Stimulated activated naive CD8-positive, alpha-beta T cell treated with anti-CD3 and anti-CD28 coated beads, Interleukin-15, amount 100 ng/mL, for 72 hours (primary cell): ENCODE measurements at regions not wholly inside any gene's neighbourhood (a gene's known extent, or its start where the extent isn't known, plus 50 kb on each side); places are given as distances from the start of the nearest gene placed in this dataset.

Experiments
- ATAC-seq: fragments of 150-1000 bp; cut with Tn5 transposase; 2 replicates; pipeline ENCODE4 v1.10.0; 2021; ENCODE audit warnings: mild to moderate bottlenecking, moderate library complexity
- DNase-seq, 2 donors: peaks; one replicate each; pipeline ENCODE4 v3.0.0; 2021 to 2022
- H3K27ac Mint-ChIP-seq, 2 donors: one replicate each; pipeline ENCODE4 v1.8.0; 2022; ENCODE audit warnings: mild to moderate bottlenecking in 2 of 2, mixed read lengths in 2 of 2, moderate library complexity in 2 of 2
- H3K27me3 Mint-ChIP-seq: one replicate; pipeline ENCODE4 v1.8.0; 2022; ENCODE audit warnings: mixed read lengths
- H3K4me1 Mint-ChIP-seq: one replicate; pipeline ENCODE4 v1.8.0; 2022; ENCODE audit warnings: mild to moderate bottlenecking, mixed read lengths
- H3K4me3 Mint-ChIP-seq, 2 donors: one replicate each; pipeline ENCODE4 v1.8.0; 2022; ENCODE audit warnings: mild to moderate bottlenecking in 2 of 2, mixed read lengths in 2 of 2, moderate library complexity in 1 of 2
- H3K9me3 Mint-ChIP-seq, 2 donors: one replicate each; pipeline ENCODE4 v1.8.0; 2022; ENCODE audit warnings: mixed read lengths in 2 of 2

DNA sequence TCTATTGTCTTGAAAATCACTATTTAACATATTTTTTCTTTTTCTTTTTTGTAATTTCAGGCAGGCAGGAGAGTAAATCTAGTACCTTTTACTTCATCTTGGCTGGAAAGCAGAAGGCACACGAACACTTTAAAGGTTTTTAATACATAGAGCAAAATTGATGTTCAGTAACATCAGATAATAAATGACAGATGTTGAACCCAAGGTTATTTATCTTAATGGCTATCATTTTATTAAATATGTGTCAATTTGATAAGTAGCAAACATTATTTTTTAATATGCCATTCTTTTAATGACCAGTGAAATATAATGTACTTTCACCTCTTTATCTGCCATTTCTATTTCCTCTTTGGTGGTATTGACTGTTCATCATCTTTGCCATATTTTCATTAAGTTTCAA, 381.2 kb downstream of the ARHGEF28 start:
- Mint-ChIP-seq H3K9me3 (no peaks in the 10 kb centered on the region), H3K4me3 (no peak overlapping the region), H3K27ac (no peak overlapping the region), H3K27me3 (peaks cover 52% of the 10 kb centered on the region), H3K4me1 (no peaks in the 10 kb centered on the region)
- no peak for DNase-seq
- ATAC-seq, result no peak

DNA sequence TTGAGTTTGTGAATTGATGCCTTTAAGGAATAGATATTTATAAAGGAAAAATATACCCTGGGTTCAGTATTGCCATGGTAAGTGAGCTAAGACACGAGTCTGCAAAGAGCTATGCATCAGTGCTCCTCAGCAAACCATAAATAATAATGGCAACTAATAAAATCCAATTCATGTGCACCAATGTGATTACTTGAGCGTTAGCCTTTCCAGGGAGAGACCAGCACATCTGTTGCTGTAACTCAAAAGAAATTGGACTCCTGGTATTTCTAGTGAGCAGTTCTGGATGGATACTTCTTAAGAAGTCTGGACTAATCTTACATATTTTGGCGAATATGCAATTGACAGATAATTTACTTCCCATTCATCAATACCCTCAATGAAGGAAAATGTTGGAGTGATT, 373.3 kb downstream of the ARHGEF28 start:
- DNase-seq, result no peak
- no peak for ATAC-seq
- Mint-ChIP-seq H3K9me3 (no peaks in the 10 kb centered on the region), H3K27me3 (peaks cover 21% of the 10 kb centered on the region), H3K4me1 (no peaks in the 10 kb centered on the region), H3K27ac (no peak overlapping the region), H3K4me3 (no peak overlapping the region)

DNA sequence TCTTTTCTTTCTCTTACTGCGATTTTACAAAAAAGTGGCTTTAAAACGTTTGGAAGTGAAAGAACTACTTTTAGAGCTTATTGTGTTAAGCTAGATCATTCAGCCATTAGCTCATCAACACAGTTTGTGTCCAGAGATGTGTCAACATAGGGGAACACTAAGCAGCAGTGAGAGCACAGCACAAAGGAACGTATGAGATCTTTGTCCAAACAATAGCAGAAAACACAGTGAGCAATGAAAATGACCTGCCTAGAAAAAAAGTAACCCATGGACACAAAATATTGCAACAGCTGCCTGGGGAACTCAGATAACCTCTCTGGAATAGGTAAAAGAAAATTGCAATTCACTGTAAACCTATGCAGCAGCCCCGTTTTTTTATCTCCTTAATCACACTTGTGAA, 372.5 kb downstream of the ARHGEF28 start:
- no peak for DNase-seq
- ATAC-seq, result no peak
- H3K27ac Mint-ChIP-seq, result no peak overlapping the region

DNA sequence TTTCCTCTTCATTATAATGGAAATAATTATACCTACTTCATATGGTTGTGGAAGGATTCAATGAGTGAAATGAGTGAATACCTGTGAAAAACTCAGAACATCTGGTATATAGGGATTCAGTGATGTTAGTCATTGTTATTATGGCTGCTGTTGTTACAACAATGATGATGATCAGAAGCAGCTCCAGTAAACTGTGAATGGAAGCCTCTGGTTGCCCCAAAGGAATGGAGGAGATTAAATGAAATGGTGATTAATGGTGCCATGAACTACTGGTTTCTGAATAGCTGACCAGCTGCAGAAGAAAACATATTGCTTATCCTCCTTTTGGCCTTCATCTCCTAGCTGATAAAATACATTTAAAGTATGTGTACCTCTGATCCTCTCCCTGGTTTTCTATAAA, 372.0 kb downstream of the ARHGEF28 start:
- no peak for DNase-seq
- no peak for ATAC-seq
- H3K27ac Mint-ChIP-seq, result no peak overlapping the region
- H3K4me1 Mint-ChIP-seq, result no peaks in the 10 kb centered on the region
- H3K9me3 Mint-ChIP-seq, result peaks cover 0 to 9% of the 10 kb centered on the region in 2 donors
- H3K27me3 Mint-ChIP-seq, result peaks cover 27% of the 10 kb centered on the region
- no peak overlapping the region for H3K4me3 Mint-ChIP-seq

More for the DNA sequence above, 372.5 kb downstream of the ARHGEF28 start:
- Mint-ChIP-seq H3K4me3 (no peak overlapping the region), H3K27me3 (peaks cover 23% of the 10 kb centered on the region), H3K9me3 (peaks cover 0 to 6% of the 10 kb centered on the region in 2 donors), H3K4me1 (no peaks in the 10 kb centered on the region)

DNA sequence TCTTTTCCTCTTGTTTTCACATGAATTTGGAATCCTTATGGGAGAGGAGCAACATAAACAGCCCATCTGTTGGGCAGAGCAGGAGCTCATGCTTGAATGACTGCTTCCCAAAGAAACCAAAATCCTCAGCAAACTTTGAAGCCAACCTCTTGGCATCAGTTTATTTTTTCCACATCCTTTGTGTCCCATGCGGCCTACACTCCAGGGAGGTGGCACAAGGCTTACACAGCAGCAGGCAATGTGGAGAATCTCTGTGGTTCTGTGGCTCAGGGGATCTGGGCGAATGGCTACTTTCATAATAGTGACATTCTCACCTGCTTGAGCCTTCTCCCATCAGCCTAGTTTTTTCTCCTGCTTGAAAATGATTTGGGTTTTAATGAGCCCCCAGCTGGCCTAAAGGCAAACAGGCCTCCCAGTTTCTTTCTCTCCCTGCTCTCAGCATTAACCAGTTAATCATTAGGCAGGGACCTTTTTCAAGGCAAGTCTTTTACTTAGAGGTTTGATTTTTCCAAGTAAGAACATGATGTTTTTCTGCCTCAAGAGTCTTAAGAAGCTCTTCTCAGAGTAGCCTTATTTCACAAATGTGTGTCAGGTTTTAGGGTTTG, 370.3 kb downstream of the ARHGEF28 start:
- DNase-seq, result no peak
- Mint-ChIP-seq H3K4me3 (no peak overlapping the region), H3K27me3 (peaks cover 40% of the 10 kb centered on the region), H3K9me3 (peaks cover 0 to 19% of the 10 kb centered on the region in 2 donors), H3K27ac (no peak overlapping the region), H3K4me1 (no peaks in the 10 kb centered on the region)
- no peak for ATAC-seq

DNA sequence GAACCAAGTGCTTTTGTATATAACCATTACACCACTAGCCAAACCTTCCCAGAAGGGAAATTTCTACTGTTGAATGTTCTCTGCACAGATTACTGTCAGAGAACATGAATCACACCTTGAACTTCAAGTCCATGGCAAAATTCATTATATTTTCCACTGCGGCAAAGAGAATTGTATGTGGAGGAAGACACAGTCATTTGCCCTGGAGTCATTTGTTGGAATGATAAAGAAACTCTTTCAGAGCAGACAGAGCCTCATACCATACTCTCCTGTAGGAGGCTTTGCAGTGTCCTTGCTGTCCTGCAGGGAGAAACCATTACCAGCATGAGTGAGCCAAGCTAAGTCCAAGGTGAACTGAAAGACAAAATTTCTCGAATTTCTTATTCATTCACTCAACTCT, 369.0 kb downstream of the ARHGEF28 start:
- peak overlapping the region in 1 of 2 donors; percentile 34 for H3K27ac Mint-ChIP-seq

More for the DNA sequence above, 369.0 kb downstream of the ARHGEF28 start:
- ATAC-seq, result no peak
- H3K4me3 Mint-ChIP-seq, result no peak overlapping the region
- no peaks in the 10 kb centered on the region for H3K4me1 Mint-ChIP-seq
- peaks cover 44% of the 10 kb centered on the region for H3K27me3 Mint-ChIP-seq
- DNase-seq, result no peak
- H3K9me3 Mint-ChIP-seq, result peaks cover 0 to 19% of the 10 kb centered on the region in 2 donors
